NT2/D1 (cell line): ENCODE measurements at regions not wholly inside any gene's neighbourhood (a gene's known extent, or its start where the extent isn't known, plus 50 kb on each side); places are given as distances from the start of the nearest gene placed in this dataset.
"Not testable (repeated sequence)": the region's sequence is repeated elsewhere in the genome, so short reads cannot be mapped to it uniquely, and the experiment has no call there.

ENCODE experiments used
- SUZ12 ChIP-seq: IDR thresholded peaks from 2 replicates; pipeline ENCODE4 v1.6.1; 2011; ENCODE audit not compliant: insufficient read length, insufficient read depth; ENCODE audit errors: extremely low read depth
- YY1 ChIP-seq: IDR thresholded peaks from 2 replicates; pipeline ENCODE4 v1.6.1; 2011; ENCODE audit not compliant: insufficient read length, insufficient read depth

DNA sequence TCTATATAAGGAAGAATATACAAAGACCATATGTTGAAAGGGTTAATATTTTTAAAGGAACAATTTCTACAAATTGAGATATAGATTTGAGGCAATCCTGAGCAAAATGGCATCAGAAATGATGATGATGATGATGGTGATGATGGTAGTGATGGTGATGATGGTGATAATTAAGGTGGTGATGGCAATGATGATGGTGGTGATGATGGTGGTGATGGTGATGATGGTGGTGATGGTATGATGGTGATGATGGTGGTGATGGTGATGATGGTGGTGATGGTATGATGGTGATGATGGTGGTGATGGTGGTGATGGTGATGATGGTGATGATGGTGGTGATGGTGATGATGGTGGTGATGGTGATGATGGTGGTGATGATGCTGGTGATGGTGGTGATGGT lies 150.1 kb upstream of the IRX1 start:
- TF ChIP-seq SUZ12, YY1: not testable (repeated sequence)
